K562 (cell line): ENCODE measurements at regions not wholly inside any gene's neighbourhood (a gene's known extent, or its start where the extent isn't known, plus 50 kb on each side); places are given as distances from the start of the nearest gene placed in this dataset.

Experiments
- ATAC-seq: fragments of 200-7000 bp; cut with Tn5 transposase; 3 replicates; pipeline ENCODE4 v1.9.1; 2020; ENCODE audit warnings: moderate library complexity
- BruUV-seq: library from RNA; stranded (reverse); fragments of 400-500 nt; replicated peaks from 2 replicates; lab custom pipeline; 2021; lab: Mats Ljungman, UMichigan
- CTCF ChIA-PET: fragments of 300-600 bp; formaldehyde crosslinking; extraction: SDS; loops from one replicate; lab custom pipeline; 2021; ENCODE audit warnings: low intra/inter-chr PET ratio; lab: Yijun Ruan, JAX
- POLR2A ChIA-PET: fragments of 300-600, 350-650 bp; sonication (Branson Sonifier 250); formaldehyde crosslinking; extraction: SDS; loops from one replicate; lab custom pipeline; 2021; ENCODE audit warnings: antibody characterized with exemption, inconsistent platforms; lab: Yijun Ruan, JAX
- DNase-seq, 4 experiments: peaks; one replicate each; pipeline versions ENCODE4 v3.0.0 to v3.0.0-alpha.2; 2011 to 2018; ENCODE audit warnings: low spot score in 3 of 4, mixed read lengths in 3 of 4; ENCODE audit errors: extremely low read depth in 1 of 4
- FAIRE-seq: peaks from 2 replicates; lab custom pipeline; 2011; peaks lifted over from hg19 to GRCh38; lab: Jason Lieb, UNC
- H2AFZ ChIP-seq: 2 replicates; pipeline ENCODE4 v1.6.0; 2011; ENCODE audit warnings: low read depth, low read length, control low read depth, inconsistent platforms
- H3K27ac ChIP-seq: fragments of 200-600 bp; 3 replicates; pipeline ENCODE4 v1.8.0; 2011; ENCODE audit warnings: low read depth, mild to moderate bottlenecking, control low read depth, inconsistent platforms, low read length, moderate library complexity, mixed read lengths; ENCODE audit errors: extremely low read depth
- H3K27me3 ChIP-seq, 2 experiments: fragments of 300-600 bp in 1 of 2; 2 replicates in 1 of 2; 3 replicates in 1 of 2; pipeline versions ENCODE4 v1.6.0 to v1.8.0; 2011; ENCODE audit warnings: inconsistent platforms in 2 of 2, low read length in 2 of 2, mild to moderate bottlenecking in 1 of 2, mixed read lengths in 1 of 2, moderate library complexity in 1 of 2; ENCODE audit not compliant: control insufficient read depth in 2 of 2, insufficient read depth in 2 of 2
- H3K36me3 ChIP-seq: fragments of 300-600 bp; 3 replicates; pipeline ENCODE4 v1.8.0; 2011; ENCODE audit warnings: mild to moderate bottlenecking, low read length, inconsistent platforms; ENCODE audit not compliant: control insufficient read depth, insufficient read depth
- H3K4me1 ChIP-seq, 2 experiments: fragments of 200-600 bp in 1 of 2; replicated peaks in 1 of 2; 2 replicates in 1 of 2; 3 replicates in 1 of 2; pipeline versions ENCODE4 v1.5.1 to v1.8.0; 2011; ENCODE audit warnings: inconsistent platforms in 2 of 2, low read length in 2 of 2, mild to moderate bottlenecking in 1 of 2, mixed read lengths in 1 of 2, moderate library complexity in 1 of 2; ENCODE audit not compliant: control insufficient read depth in 2 of 2, insufficient read depth in 2 of 2
- H3K4me2 ChIP-seq: 2 replicates; pipeline ENCODE4 v1.6.1; 2011; ENCODE audit warnings: low read length, control low read depth, inconsistent platforms, mixed read lengths; ENCODE audit not compliant: insufficient read depth
- H3K4me3 ChIP-seq: fragments of 200-600 bp; sonication (generic), shearing (Covaris generic); 2 replicates; pipeline ENCODE4 v1.5.1; 2016; ENCODE audit warnings: control low read depth, inconsistent platforms
- H3K79me2 ChIP-seq: fragments of 200-600 bp; 3 replicates; pipeline ENCODE4 v1.8.0; 2011; ENCODE audit warnings: low read length, inconsistent platforms; ENCODE audit not compliant: control insufficient read depth, insufficient read depth
- H3K9ac ChIP-seq, 2 experiments: 2 replicates each; pipeline versions ENCODE4 v1.6.0 to v1.6.1; 2011; ENCODE audit warnings: low read depth in 2 of 2, low read length in 2 of 2, control low read depth in 1 of 2, inconsistent platforms in 1 of 2, mild to moderate bottlenecking in 1 of 2, mixed read lengths in 1 of 2; ENCODE audit not compliant: insufficient read depth in 1 of 2
- H3K9me1 ChIP-seq: one replicate; pipeline ENCODE4 v1.6.0; 2011; ENCODE audit warnings: inconsistent platforms, mild to moderate bottlenecking, low read length, moderate library complexity; ENCODE audit not compliant: control insufficient read depth, insufficient read depth
- H3K9me3 ChIP-seq: replicated peaks from 2 replicates; pipeline ENCODE4 v1.5.1; 2011; ENCODE audit warnings: low read depth, low read length, inconsistent platforms; ENCODE audit not compliant: control insufficient read depth, insufficient read depth
- H4K20me1 ChIP-seq: replicated peaks from 2 replicates; pipeline ENCODE4 v1.6.1; 2011; ENCODE audit warnings: low read length, inconsistent platforms, mixed read lengths; ENCODE audit not compliant: control insufficient read depth, insufficient read depth
- ARID1B ChIP-seq: fragments of 450-650 bp; IDR thresholded peaks from 2 replicates; pipeline ENCODE4 v1.6.1; 2016; ENCODE audit warnings: antibody characterized with exemption, mild to moderate bottlenecking, inconsistent platforms
- BRF1 ChIP-seq: IDR thresholded peaks from 3 replicates; pipeline ENCODE4 v1.6.1; 2011; ENCODE audit warnings: borderline replicate concordance, mild to moderate bottlenecking; ENCODE audit not compliant: insufficient read length; ENCODE audit errors: extremely low read depth
- GATAD2B ChIP-seq: fragments of 450-650 bp; IDR thresholded peaks from 2 replicates; pipeline ENCODE4 v1.6.1; 2017; ENCODE audit warnings: mild to moderate bottlenecking, borderline replicate concordance
- LCOR ChIP-seq: sonication (generic); formaldehyde crosslinking; IDR thresholded peaks from 2 replicates; pipeline ENCODE4 v1.8.0; 2022; ENCODE audit warnings: mild to moderate bottlenecking, missing genetic modification reagents
- NCOA2 ChIP-seq, 2 experiments: fragments of 450-650 bp; IDR thresholded peaks; 2 replicates each; pipeline ENCODE4 v1.6.1; 2018; ENCODE audit warnings: mild to moderate bottlenecking in 2 of 2, moderate library complexity in 1 of 2; ENCODE audit not compliant: partially characterized antibody in 2 of 2
- NCOA6 ChIP-seq: fragments of 450-650 bp; IDR thresholded peaks from 2 replicates; pipeline ENCODE4 v1.6.1; 2017; ENCODE audit warnings: mild to moderate bottlenecking
- NFE2L1 ChIP-seq: fragments of 450-650 bp; IDR thresholded peaks from 2 replicates; pipeline ENCODE4 v1.6.1; 2016; ENCODE audit warnings: missing genetic modification characterization, low read depth, mild to moderate bottlenecking, missing compliant biosample characterization, moderate library complexity, borderline replicate concordance
- RAD21 ChIP-seq, 2 experiments: fragments of 250-450 bp in 1 of 2; fragments of 450-650 bp in 1 of 2; sonication (Bioruptor Pico) in 1 of 2; formaldehyde crosslinking in 1 of 2; IDR thresholded peaks in 1 of 2; conservative IDR thresholded peaks in 1 of 2; 2 replicates each; pipeline versions ENCODE4 v1.4.0 to v1.8.0; 2020 to 2022; ENCODE audit warnings: mild to moderate bottlenecking in 2 of 2, moderate library complexity in 1 of 2
- SIRT6 ChIP-seq: IDR thresholded peaks from one replicate; pipeline ENCODE4 v1.6.1; 2012; ENCODE audit warnings: low read depth, mild to moderate bottlenecking, control low read depth, inconsistent platforms, low read length, moderate library complexity
- SPI1 ChIP-seq: IDR thresholded peaks from 2 replicates; pipeline ENCODE4 v1.6.1; 2011; ENCODE audit warnings: low read depth, low read length, control low read depth, borderline replicate concordance
- WGBS: fragments of 100-300 bp; shearing (Covaris generic); methylation state at CpG from one replicate; pipeline ENCODE4 v1.1.6; 2016; ENCODE audit warnings: low coverage, mixed read lengths; ENCODE audit not compliant: insufficient coverage; ENCODE audit errors: missing lambda C conversion rate; 5-methylcytosine and 5-hydroxymethylcytosine counted together
- in situ Hi-C: fragments of 300-500 bp; cut with MboI; formaldehyde crosslinking; loops from 4 replicates; pipeline ENCODE4 v1.15.0; 2018; ENCODE audit warnings: inconsistent platforms, mixed read lengths
- intact Hi-C: fragments of 100-400 bp; cut with micrococcal nuclease; formaldehyde crosslinking; loops from 2 replicates; pipeline ENCODE4 v1.14.2; 2022
- TF ChIP-seq, protein P1 (sequence below), 3 experiments: fragments of 200-800 bp in 1 of 3; sonication (Bioruptor generic) in 1 of 3; sonication (generic) in 1 of 3; formaldehyde crosslinking in 1 of 3; IDR thresholded peaks; 2 replicates each; pipeline versions ENCODE4 v1.6.1 to v1.8.0; 2016 to 2022; ENCODE audit warnings: mild to moderate bottlenecking in 2 of 3, missing compliant biosample characterization in 2 of 3, missing genetic modification characterization in 2 of 3, missing genetic modification reagents in 1 of 3
- TF ChIP-seq, protein P2 (sequence below), 2 experiments: fragments of 450-650 bp in 1 of 2; sonication (generic) in 1 of 2; formaldehyde crosslinking; conservative IDR thresholded peaks; 2 replicates each; pipeline versions ENCODE4 v1.4.0 to v1.8.1; 2020 to 2022; ENCODE audit warnings: mild to moderate bottlenecking in 1 of 2, missing genetic modification reagents in 1 of 2
- TF ChIP-seq, protein P3 (sequence below): sonication (generic); formaldehyde crosslinking; IDR thresholded peaks from 2 replicates; pipeline ENCODE4 v1.8.0; 2023; ENCODE audit warnings: mild to moderate bottlenecking, missing genetic modification reagents

DNA sequence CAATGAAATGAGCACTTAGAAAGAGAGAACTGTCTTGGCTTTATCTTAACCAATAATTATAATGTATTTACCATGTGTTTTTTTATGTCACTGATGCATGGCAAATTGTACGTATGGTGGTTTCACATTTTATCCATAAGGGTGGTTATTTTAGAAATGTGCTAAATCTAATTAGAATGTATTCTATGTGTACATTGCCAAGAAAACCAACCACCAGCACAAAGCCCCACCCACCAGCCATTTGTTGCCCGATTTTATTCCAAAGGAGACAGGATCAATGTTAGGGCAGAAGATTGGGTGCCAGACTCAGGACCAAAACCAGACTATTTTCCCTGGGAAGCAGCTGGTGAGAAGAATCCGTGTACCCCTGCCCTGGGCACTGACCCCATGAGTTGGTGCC is 63.0 kb upstream of the SOX1 start:
- FAIRE-seq = no peak
- in situ Hi-C loops = no loop called here

More for the DNA sequence above, 63.0 kb upstream of the SOX1 start:
- H3K4me3 ChIP-seq = no peak overlapping the region
- no peak overlapping the region for H3K27ac ChIP-seq
- H3K4me1 ChIP-seq = no peaks in the 10 kb centered on the region
- no peak overlapping the region for H3K4me2 ChIP-seq
- H3K27me3 ChIP-seq = no peaks in the 10 kb centered on the region; a peak in 1 of 5 replicates
- H3K9me1 ChIP-seq = no peaks in the 10 kb centered on the region
- ChIA-PET POLR2A (no interaction called here), CTCF (no interaction called here)
- H3K79me2 ChIP-seq = no peaks in the 10 kb centered on the region
- no peaks in the 10 kb centered on the region for H4K20me1 ChIP-seq
- intact Hi-C loops = no loop called here
- no TSS peak for BruUV-seq
- no peak overlapping the region for H3K9ac ChIP-seq
- H2AFZ ChIP-seq = no peak overlapping the region
- no peak for ATAC-seq
- no peaks in the 10 kb centered on the region for H3K9me3 ChIP-seq
- no peaks in the 10 kb centered on the region for H3K36me3 ChIP-seq
- 0% methylated on average over 2 of the region's 3 CpGs for WGBS
- TF ChIP-seq BRF1 (no peak), NCOA6 (no peak), SPI1 (no peak), ARID1B (no peak), SIRT6 (no peak), NCOA2 (IDR thresholded peaks at IDR 0.05; ENCODE audit: partially characterized antibody in 2 of 2) (no peak), NFE2L1 (tag) (no peak), LCOR (no peak), GATAD2B (no peak), RAD21 (CRISPR knock-in tag; conservative IDR thresholded peaks at IDR 0.05 in 1 of 2, IDR thresholded peaks at IDR 0.05 in 1 of 2) (no peak)
- TF ChIP-seq, protein P1, sequence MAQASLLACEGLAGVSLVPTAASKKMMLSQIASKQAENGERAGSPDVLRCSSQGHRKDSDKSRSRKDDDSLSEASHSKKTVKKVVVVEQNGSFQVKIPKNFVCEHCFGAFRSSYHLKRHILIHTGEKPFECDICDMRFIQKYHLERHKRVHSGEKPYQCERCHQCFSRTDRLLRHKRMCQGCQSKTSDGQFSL (CRISPR knock-in tag; IDR thresholded peaks at IDR 0.05) = no peak
- TF ChIP-seq, protein P1 (tag; IDR thresholded peaks at IDR 0.05) = no peak
- TF ChIP-seq, protein P2, sequence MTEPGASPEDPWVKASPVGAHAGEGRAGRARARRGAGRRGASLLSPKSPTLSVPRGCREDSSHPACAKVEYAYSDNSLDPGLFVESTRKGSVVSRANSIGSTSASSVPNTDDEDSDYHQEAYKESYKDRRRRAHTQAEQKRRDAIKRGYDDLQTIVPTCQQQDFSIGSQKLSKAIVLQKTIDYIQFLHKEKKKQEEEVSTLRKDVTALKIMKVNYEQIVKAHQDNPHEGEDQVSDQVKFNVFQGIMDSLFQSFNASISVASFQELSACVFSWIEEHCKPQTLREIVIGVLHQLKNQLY (CRISPR knock-in tag; conservative IDR thresholded peaks at IDR 0.05) = no peak
- TF ChIP-seq, protein P3, sequence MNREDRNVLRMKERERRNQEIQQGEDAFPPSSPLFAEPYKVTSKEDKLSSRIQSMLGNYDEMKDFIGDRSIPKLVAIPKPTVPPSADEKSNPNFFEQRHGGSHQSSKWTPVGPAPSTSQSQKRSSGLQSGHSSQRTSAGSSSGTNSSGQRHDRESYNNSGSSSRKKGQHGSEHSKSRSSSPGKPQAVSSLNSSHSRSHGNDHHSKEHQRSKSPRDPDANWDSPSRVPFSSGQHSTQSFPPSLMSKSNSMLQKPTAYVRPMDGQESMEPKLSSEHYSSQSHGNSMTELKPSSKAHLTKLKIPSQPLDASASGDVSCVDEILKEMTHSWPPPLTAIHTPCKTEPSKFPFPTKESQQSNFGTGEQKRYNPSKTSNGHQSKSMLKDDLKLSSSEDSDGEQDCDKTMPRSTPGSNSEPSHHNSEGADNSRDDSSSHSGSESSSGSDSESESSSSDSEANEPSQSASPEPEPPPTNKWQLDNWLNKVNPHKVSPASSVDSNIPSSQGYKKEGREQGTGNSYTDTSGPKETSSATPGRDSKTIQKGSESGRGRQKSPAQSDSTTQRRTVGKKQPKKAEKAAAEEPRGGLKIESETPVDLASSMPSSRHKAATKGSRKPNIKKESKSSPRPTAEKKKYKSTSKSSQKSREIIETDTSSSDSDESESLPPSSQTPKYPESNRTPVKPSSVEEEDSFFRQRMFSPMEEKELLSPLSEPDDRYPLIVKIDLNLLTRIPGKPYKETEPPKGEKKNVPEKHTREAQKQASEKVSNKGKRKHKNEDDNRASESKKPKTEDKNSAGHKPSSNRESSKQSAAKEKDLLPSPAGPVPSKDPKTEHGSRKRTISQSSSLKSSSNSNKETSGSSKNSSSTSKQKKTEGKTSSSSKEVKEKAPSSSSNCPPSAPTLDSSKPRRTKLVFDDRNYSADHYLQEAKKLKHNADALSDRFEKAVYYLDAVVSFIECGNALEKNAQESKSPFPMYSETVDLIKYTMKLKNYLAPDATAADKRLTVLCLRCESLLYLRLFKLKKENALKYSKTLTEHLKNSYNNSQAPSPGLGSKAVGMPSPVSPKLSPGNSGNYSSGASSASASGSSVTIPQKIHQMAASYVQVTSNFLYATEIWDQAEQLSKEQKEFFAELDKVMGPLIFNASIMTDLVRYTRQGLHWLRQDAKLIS = no peak
- TF ChIP-seq, all 486 proteins: peak for 0
- no peak for DNase-seq
